HG03457 (cell line): ENCODE measurements at regions not wholly inside any gene's neighbourhood (a gene's known extent, or its start where the extent isn't known, plus 50 kb on each side); places are given as distances from the start of the nearest gene placed in this dataset.
"Not testable (repeated sequence)": the region's sequence is repeated elsewhere in the genome, so short reads cannot be mapped to it uniquely, and the experiment has no call there.

Experiments used
- ATAC-seq: cut with Tn5 transposase; IDR thresholded peaks from one replicate; pipeline ENCODE4 v1.9.1; 2021; ENCODE audit warnings: moderate number of reproducible peaks; ENCODE audit not compliant: unreplicated experiment

DNA sequence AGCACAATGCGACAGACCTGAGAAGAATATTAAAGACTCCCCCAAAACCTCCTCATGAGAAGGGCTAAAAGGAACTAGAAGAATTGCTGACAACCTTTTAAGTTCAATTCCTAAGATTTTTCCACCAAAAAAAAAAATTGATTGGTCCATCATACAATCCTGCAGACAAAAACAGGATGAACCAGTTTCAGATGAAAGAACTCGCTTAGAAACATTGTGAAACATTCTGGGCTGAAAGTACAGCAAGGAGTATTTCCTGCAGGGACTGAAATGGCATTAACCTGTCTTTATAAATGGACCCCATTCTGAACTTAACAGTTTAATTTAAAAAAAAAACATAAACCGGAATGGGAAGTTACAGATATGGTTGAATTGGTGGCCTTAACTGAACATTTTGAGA is 96.0 kb upstream of the FAM174B start:
- ATAC-seq, result no peak

DNA sequence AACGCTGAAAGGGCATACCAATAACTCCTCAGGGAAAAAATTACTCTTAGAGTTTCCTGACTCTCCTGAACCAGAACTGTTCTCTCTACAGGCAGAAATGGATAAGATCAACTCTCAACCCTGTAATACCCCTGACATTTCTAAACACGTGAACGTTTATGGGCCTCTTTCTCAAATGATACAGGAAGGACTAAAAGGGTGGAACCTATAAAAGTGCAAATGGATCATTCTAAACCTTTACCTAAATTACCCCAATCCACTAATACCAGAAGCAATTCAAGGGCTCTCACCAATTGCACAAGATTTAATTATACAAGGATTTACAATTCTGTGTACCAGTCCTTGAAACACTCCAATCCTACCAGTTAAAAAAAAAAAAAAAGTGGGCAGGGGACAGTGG is 98.0 kb upstream of the FAM174B start:
- no peak for ATAC-seq

DNA sequence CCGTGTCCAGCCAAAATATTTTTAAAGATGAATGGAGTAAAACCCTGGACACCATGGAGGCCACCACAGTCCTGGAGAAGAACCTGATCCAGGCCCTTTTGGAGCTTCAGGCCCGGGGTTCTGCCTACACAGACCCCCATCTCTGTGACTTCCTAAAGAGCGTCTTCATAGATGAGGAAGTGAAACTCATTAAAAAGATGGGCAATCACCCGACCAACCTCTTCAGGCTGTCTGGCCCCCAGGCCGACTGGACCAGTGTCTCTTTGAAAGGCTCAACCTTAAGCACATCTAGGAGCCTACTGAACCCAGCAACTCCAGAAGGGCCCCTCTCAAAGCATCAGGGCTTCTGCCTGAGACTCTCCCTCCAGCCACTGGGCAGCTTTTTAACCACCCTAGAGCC is 107.9 kb upstream of the FAM174B start:
- no peak for ATAC-seq

DNA sequence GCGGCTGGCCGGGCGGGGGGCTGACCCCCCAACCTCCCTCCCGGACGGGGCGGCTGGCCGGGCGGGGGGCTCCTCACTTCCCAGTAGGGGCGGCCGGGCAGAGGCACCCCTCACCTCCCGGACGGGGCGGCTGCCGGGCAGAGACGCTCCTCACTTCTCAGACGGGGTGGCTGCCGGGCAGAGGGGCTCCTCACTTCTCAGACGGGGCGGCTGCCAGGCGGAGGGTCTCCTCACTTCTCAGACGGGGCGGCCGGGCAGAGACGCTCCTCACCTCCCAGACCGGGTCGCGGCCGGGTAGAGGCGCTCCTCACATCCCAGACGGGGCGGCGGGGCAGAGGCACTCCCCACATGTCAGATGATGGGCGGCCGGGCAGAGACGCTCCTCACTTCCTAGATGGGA is 112.6 kb upstream of the FAM174B start:
- ATAC-seq, result not testable (repeated sequence)

DNA sequence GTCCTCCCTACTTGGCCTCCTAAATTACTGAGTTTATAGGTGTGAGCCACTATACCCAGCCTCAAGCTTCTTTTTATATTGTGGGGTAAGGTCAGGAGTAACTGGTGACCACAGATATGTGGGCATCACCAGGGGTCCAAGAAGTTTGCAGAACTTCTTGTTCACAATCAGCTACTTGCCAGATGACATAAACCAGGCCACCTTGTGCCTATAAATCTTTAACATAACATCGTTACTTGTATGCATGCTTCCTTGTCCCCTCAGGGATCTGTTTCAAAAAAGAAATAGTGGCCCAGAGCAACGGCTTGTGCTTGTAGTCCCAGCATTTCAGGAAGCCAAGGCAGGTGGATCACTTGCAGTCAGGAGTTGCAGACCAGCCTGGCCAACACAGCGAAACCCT is 115.1 kb upstream of the FAM174B start:
- no peak for ATAC-seq

DNA sequence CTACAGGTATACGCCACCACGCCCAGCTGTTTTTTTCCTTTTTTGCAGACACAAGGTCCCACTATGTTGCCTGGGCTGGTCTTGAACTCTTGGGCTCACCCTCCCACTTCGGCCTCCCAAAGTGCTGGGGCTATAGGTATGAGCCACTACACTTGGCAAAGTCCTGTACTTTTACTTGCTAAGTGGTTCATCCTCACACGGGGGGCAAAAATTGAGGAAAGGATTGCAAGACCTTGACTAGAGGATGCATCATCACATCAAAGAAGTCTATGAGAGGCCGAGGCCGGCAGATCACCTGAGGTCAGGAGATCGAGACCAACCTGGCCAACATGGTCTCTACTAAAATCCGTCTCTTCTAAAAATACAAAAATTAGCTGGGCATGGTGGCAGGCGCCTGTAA is 116.5 kb upstream of the FAM174B start:
- ATAC-seq, result no peak

DNA sequence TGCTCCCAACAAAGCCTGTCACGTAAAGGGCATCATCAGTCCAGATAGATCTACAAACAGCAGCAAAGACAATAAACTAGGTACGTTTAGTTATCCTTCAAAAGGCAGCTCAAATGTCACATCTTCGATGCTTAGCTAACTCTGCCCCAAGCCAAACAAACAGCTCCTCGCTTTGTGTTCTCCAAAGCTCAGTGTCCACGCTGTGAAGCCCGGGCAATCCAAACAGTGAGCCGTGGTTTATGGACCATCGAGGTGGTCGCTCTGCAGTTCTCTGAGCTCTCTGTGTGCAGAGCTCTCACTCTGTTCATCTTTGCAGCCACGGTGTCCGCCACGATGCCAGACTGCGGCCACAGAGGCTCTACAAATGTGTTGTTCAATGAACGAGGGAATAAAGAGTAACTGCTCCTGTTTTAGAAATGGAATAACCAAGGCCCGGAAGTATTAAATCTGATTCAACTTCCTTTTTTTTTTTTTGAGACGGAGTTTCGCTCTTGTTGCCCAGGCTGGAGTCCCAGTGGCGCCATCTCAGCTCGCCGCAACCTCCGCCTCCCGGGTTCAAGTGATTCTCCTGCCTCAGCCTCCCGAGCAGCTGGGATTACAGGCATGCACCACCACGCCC is 117.2 kb upstream of the FAM174B start:
- ATAC-seq, result no peak

DNA sequence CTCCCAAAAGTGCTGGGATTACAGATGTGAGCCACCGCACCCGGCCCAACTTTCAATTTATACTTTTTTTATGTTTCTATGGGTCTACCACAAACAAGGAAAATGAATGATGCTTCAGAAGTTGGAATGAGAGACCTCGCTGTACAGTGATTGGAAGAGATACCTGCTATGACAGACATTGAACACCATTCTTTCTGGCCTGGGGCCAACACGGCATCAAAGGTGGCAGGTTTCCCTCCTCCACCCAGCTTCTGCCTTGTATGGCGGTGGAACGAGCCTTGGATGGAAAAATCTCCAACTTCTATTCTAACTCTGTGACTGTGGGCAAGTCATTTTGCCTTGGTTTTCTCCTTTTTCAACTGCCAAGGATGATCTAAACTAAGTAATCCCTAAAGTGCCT is 117.8 kb upstream of the FAM174B start:
- no peak for ATAC-seq

DNA sequence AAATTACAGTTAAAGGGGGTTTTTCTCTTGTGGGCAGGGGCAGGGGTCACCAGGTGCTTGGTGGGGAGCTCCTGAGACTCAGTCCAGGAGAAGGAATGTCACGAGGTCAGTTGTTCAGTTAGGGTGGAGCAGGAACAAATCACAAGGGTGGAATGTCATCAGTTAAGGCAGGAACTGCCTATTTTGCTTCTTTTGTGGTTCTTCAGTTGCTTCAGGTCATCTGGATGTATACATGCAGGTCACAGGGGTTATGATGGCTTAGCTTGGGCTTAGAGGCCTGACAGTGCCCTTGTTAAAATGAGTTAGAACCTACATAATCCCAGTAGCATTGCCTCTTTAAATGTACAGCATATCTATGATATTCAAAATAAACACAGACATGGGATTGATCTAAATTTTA is 120.2 kb upstream of the CHD2 start:
- no peak for ATAC-seq

DNA sequence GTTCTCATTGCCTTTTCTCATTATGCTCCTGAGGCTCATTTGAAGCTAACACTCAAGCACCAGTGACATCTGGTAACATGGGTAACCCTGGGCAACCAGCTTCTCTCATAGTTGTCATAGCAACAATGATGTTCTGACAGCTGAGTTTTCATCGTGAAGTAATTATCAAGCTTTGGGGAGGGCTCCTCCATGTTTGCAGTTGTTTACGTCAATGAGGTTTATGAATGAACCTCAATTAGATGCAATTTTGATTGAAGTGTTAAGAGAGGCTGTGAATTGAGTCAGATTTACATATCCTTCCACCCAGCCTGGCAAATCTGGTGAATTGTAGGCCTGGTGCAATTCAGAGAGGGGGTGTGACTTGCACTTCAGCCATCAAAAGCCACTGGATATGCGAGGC is 119.3 kb upstream of the CHD2 start:
- ATAC-seq, result no peak

DNA sequence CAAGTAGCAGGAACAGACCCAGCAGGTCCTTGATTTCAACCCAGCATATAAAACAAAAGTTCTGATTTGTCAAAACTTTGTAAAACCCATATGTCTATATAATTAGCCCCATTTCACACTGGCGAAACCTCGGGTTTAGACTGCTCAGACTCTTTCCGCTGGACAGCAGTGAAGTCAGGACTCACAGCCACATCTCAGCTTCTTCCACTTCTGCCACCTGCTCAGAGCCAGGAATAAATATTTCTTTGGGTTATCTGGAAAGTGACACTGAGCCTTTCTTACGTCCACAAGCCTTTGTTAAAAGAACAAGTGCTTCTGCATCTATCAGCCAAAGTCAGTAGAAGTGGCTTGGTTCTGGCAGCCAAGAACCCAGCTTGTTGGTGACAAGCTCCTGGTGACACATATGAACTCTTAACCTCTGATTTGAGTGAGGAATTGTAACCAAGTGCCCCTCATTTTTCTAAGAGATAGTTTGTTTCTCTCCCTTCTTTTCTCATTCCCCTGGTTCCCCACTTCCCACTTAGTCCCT is 118.1 kb upstream of the CHD2 start:
- no peak for ATAC-seq

DNA sequence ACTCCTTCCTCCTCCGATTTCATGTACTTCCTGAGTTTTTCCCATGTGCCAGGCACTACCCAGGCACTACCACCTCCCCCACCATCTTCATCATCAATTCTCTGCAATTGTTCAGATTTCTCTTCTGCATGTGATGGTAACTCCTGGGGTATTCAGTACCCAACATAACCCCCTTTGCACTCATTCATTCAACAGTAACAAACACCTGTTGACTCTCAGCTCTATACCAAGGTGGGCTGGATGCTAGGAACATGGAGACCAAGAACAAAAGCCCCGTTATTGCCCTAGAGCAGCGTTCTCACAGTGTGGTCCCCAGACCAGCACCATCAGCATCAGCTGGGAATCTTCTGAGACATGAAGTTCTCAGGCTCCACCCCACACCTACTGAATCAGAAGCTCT is 113.0 kb upstream of the CHD2 start:
- ATAC-seq, result no peak

DNA sequence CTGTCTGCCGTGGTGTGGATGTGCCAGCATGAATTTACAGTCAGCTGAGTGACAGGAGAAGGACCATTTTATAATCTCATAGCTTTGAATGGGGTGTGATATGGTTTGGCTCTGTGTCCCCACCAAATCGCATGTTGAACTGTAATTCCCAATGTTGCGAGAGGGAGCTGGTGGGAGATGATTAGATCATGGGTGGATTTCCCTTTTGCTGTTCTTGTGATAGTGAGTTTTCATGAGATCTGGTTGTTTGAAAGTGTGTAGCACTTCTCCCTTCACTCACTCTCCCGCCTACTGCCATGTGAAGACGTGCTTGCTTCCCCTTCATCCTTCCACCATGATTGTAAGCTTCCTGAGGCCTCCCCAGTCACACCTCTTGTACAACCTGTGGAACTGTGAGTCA is 111.9 kb upstream of the CHD2 start:
- no peak for ATAC-seq

DNA sequence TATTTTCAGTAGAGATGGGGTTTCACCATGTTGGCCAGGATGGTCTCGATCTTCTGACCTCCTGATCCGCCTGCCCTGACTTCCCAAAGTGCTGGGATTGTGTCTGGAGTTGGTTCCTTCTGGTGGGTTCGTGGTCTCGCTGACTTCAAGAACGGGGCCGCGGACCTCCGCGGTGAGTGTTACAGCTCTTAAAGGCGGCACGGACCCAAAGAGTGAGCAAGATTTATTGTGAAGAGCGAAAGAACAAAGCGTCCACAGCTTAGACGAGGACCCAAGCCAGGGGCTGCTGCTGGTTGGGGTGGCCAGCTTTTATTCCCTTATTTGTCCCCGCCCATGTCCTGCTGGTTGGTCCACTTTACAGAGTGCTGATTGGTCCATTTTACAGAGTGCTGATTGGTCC is 111.3 kb upstream of the CHD2 start:
- ATAC-seq, result not testable (repeated sequence)

DNA sequence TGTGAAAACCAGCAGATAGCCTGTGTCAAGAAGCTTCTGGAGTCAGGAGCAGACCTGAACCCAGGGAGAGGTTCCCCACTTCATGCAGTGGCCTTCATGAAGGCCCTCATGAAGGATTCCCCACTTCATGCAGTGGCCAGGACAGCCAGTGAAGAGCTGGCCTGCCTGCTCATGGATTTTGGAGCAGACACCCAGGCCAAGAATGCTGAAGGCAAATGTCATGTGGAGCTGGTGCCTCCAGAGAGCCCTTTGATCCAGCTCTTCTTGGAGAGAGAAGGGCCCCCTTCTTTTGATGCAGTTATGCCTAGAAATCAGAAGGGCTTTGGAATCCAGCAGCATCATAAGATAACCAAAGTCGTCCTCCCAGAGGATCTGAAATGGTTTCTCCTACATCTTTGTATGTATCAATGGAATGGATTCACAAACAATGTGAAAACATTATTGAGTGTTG is 103.9 kb upstream of the CHD2 start:
- ATAC-seq, result no peak

DNA sequence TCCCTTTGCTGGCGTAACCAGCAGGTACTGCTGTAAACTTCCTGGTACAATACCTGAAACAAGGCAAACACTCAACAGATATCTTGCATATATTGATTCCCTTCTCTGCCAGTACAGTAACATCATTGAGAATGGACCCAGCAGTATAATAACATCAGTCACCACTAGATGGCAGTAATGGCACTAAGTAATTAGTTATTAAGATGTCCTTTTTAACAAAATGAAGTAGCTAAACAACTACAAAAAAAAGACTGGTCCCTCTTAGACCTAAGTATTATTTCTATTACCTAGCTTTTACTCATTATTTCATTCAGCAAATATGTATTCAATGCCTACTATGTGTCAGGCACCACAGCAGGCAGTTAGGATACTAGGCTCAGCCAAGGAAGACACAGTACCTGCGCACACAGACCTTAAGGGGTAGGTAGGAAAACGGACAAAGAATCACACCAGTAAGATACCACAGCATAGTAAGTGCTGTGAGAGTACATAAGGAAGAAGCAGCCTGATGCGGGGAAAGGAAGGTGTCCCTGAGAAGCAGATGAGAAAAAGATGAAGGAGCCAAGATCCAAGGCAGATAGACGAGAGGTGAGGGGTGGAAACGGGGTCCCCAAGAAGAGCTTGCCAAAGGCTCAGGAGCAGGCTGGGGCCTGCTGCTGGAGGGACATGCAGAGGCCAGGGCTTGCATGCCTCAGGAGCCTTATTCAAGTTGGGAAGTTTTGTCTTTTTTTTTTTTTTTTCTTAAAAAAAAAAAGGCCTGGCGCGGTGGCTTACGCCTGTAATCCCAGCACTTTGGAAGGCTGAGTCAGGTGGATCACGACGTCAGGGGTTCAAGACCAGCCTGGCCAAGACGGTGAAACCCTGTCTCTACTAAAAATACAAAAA is 102.7 kb upstream of the CHD2 start:
- no peak for ATAC-seq

DNA sequence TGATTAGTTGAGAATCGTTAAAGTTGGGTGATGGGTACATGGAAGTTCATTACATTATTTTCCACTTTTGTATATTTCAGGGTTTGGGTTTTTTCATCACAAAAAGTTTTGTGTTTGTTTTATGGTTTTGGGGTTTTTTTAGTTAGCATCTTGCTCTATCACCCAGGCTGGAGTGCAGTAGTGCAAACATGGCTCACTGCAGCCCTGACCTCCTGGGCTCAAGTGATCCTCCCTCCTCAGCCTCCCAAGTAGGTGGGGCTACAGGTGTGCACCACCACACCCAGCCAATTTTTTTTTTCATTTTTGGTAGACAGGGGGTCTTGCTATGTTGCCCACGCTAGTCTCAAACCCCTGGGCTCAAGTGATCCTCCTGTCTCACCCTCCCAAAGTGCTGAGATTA is 100.1 kb upstream of the CHD2 start:
- ATAC-seq, result no peak

DNA sequence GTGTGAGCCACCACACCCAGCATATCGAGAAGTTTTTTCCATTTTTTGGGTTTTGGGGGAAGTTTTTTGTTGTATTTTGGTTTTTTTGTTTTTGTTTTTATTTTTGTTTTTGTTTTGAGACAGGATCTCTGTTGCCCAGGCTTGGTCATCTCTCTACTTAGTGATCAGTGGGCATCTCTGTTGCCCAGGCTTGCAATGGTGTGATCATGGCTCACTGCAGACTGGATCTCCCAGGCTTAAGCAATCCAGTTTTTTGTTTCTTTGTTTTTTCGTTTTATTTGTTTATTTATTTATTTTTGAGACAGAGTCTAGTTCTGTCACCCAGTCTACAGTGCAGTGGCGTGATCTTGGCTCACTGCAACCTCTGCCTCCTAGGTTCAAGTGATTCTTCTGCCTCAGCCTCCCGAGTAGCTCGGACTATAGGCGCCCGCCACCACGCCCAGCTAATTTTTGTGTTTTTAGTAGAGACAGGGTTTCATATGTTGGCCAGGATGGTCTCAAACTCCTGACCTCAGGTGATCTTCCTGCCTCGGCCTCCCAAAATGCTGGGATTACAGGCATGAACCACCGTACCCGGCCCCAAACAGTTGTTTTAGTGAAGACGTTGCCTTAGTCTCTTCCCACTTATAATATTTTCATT is 99.6 kb upstream of the CHD2 start:
- not testable (repeated sequence) for ATAC-seq

DNA sequence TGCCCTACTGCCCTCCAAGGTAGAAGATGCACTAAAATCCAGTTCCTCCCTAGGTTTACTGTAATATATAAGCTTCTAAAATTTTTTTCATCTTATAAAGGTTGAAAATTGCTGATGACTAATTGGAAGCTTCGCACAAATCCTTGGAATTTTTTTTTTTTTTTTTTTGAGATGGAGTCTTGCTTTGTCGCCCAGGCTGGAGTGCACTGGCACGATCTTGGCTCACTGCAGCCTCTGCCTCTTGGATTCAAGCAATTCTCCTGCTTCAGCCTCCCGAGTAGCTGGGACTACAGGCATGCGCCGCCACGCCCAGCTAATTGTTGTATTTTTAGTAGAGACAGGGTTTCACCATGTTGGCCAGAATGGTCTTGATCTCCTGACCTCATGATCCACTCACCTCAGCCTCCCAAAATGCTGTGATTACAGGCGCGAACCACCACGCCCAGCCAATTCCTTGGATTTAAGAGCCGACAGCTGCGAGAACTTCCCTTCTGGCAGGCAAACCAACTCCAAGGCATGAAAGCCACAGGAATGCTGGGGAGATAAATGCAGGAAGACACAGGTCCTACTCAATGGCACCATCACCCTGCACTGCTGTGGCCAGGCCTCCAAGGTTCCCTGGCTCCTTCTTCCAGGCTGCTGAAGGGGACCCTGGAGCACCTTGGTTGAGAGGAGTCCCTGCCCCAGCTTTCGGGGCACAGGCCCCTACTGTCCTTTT is 98.9 kb upstream of the CHD2 start:
- not testable (repeated sequence) for ATAC-seq

DNA sequence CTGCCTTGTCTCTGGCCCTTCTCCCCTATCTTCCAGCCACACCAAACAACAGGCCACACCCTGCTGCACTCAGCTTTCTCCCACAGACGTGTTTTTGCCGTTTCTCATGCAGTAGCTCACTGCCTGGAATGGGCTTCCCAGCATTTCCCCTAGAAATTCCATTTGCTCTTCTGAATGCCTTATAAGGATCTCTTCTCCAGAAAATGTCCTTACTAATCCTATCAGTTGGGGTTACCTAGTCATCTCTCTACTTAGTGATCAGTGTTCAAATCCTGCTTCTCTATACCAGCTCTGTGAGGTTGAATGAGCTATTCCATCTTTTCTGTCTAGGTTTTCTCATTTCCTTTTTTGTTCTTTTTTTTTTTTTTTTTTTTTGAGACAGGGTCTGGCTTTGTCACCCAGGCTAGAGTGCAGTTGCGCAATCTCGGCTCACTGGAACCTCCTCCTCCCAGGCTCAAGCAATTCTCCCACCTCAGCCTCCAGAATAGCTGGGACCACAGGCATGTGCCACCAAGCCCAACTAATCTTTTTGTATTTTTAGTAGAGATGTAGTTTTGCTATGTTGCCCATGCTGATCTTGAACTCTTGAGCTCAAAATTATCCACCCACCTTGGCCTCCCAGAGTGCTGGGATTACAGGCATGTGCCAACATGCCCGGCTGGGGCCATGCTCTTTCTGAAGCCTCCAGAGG is 98.2 kb upstream of the CHD2 start:
- ATAC-seq, result no peak

DNA sequence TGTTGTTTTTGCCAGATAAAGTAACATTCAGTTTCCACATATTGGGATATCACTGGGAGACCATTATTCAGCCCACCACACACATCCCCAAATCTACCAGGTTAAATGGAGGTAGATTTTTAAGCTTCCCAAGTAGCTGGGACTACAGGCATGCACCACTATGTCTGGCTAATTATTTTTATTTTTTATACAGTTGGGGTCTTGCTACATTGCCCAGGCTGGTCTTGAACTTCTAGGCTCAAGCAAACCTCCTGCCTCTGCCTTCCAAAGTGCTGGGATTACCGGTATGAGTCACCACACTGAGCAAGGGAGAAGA is 96.6 kb upstream of the CHD2 start:
- ATAC-seq, result no peak
